ENCODE measurements at regions not wholly inside any gene's neighbourhood (a gene's known extent, or its start where the extent isn't known, plus 50 kb on each side); places are given as distances from the start of the nearest gene placed in this dataset.

- TF ChIP-seq CTCF (IDR thresholded peaks at IDR 0.05; ENCODE audit: low read depth, low read length, poor library complexity, severe bottlenecking) (no peak), EZH2phosphoT487 (IDR thresholded peaks at IDR 0.05; ENCODE audit: borderline replicate concordance, low read length) (no peak)
Measured at GRCh38 chr15:99451484-99451883, 114.3 kb upstream of the MEF2A start.
